K562 (cell line): ENCODE measurements at regions not wholly inside any gene's neighbourhood (a gene's known extent, or its start where the extent isn't known, plus 50 kb on each side); places are given as distances from the start of the nearest gene placed in this dataset.

Source experiments
- ATAC-seq: fragments of 200-7000 bp; cut with Tn5 transposase; 3 replicates; pipeline ENCODE4 v1.9.1; 2020; ENCODE audit warnings: moderate library complexity
- BruUV-seq: library from RNA; stranded (reverse); fragments of 400-500 nt; replicated peaks from 2 replicates; lab custom pipeline; 2021; lab: Mats Ljungman, UMichigan
- CTCF ChIA-PET: fragments of 300-600 bp; formaldehyde crosslinking; extraction: SDS; loops from one replicate; lab custom pipeline; 2021; ENCODE audit warnings: low intra/inter-chr PET ratio; lab: Yijun Ruan, JAX
- POLR2A ChIA-PET: fragments of 300-600, 350-650 bp; sonication (Branson Sonifier 250); formaldehyde crosslinking; extraction: SDS; loops from one replicate; lab custom pipeline; 2021; ENCODE audit warnings: antibody characterized with exemption, inconsistent platforms; lab: Yijun Ruan, JAX
- DNase-seq, 4 experiments: peaks; one replicate each; pipeline versions ENCODE4 v3.0.0 to v3.0.0-alpha.2; 2011 to 2018; ENCODE audit warnings: low spot score in 3 of 4, mixed read lengths in 3 of 4; ENCODE audit errors: extremely low read depth in 1 of 4
- FAIRE-seq: peaks from 2 replicates; lab custom pipeline; 2011; peaks lifted over from hg19 to GRCh38; lab: Jason Lieb, UNC
- H2AFZ ChIP-seq: 2 replicates; pipeline ENCODE4 v1.6.0; 2011; ENCODE audit warnings: low read depth, low read length, control low read depth, inconsistent platforms
- H3K27ac ChIP-seq: fragments of 200-600 bp; 3 replicates; pipeline ENCODE4 v1.8.0; 2011; ENCODE audit warnings: low read depth, mild to moderate bottlenecking, control low read depth, inconsistent platforms, low read length, moderate library complexity, mixed read lengths; ENCODE audit errors: extremely low read depth
- H3K27me3 ChIP-seq, 2 experiments: fragments of 300-600 bp in 1 of 2; 2 replicates in 1 of 2; 3 replicates in 1 of 2; pipeline versions ENCODE4 v1.6.0 to v1.8.0; 2011; ENCODE audit warnings: inconsistent platforms in 2 of 2, low read length in 2 of 2, mild to moderate bottlenecking in 1 of 2, mixed read lengths in 1 of 2, moderate library complexity in 1 of 2; ENCODE audit not compliant: control insufficient read depth in 2 of 2, insufficient read depth in 2 of 2
- H3K36me3 ChIP-seq: fragments of 300-600 bp; 3 replicates; pipeline ENCODE4 v1.8.0; 2011; ENCODE audit warnings: mild to moderate bottlenecking, low read length, inconsistent platforms; ENCODE audit not compliant: control insufficient read depth, insufficient read depth
- H3K4me1 ChIP-seq, 2 experiments: fragments of 200-600 bp in 1 of 2; replicated peaks in 1 of 2; 2 replicates in 1 of 2; 3 replicates in 1 of 2; pipeline versions ENCODE4 v1.5.1 to v1.8.0; 2011; ENCODE audit warnings: inconsistent platforms in 2 of 2, low read length in 2 of 2, mild to moderate bottlenecking in 1 of 2, mixed read lengths in 1 of 2, moderate library complexity in 1 of 2; ENCODE audit not compliant: control insufficient read depth in 2 of 2, insufficient read depth in 2 of 2
- H3K4me2 ChIP-seq: 2 replicates; pipeline ENCODE4 v1.6.1; 2011; ENCODE audit warnings: low read length, control low read depth, inconsistent platforms, mixed read lengths; ENCODE audit not compliant: insufficient read depth
- H3K4me3 ChIP-seq: fragments of 200-600 bp; sonication (generic), shearing (Covaris generic); 2 replicates; pipeline ENCODE4 v1.5.1; 2016; ENCODE audit warnings: control low read depth, inconsistent platforms
- H3K79me2 ChIP-seq: fragments of 200-600 bp; 3 replicates; pipeline ENCODE4 v1.8.0; 2011; ENCODE audit warnings: low read length, inconsistent platforms; ENCODE audit not compliant: control insufficient read depth, insufficient read depth
- H3K9ac ChIP-seq, 2 experiments: 2 replicates each; pipeline versions ENCODE4 v1.6.0 to v1.6.1; 2011; ENCODE audit warnings: low read depth in 2 of 2, low read length in 2 of 2, control low read depth in 1 of 2, inconsistent platforms in 1 of 2, mild to moderate bottlenecking in 1 of 2, mixed read lengths in 1 of 2; ENCODE audit not compliant: insufficient read depth in 1 of 2
- H3K9me1 ChIP-seq: one replicate; pipeline ENCODE4 v1.6.0; 2011; ENCODE audit warnings: inconsistent platforms, mild to moderate bottlenecking, low read length, moderate library complexity; ENCODE audit not compliant: control insufficient read depth, insufficient read depth
- H3K9me3 ChIP-seq: replicated peaks from 2 replicates; pipeline ENCODE4 v1.5.1; 2011; ENCODE audit warnings: low read depth, low read length, inconsistent platforms; ENCODE audit not compliant: control insufficient read depth, insufficient read depth
- H4K20me1 ChIP-seq: replicated peaks from 2 replicates; pipeline ENCODE4 v1.6.1; 2011; ENCODE audit warnings: low read length, inconsistent platforms, mixed read lengths; ENCODE audit not compliant: control insufficient read depth, insufficient read depth
- BRF1 ChIP-seq: IDR thresholded peaks from 3 replicates; pipeline ENCODE4 v1.6.1; 2011; ENCODE audit warnings: borderline replicate concordance, mild to moderate bottlenecking; ENCODE audit not compliant: insufficient read length; ENCODE audit errors: extremely low read depth
- CEBPG ChIP-seq, 3 experiments: fragments of 200-800 bp in 1 of 3; sonication (Bioruptor generic) in 1 of 3; sonication (generic) in 1 of 3; formaldehyde crosslinking in 1 of 3; IDR thresholded peaks in 2 of 3; conservative IDR thresholded peaks in 1 of 3; 2 replicates each; pipeline versions ENCODE4 v1.6.1 to v1.8.0; 2016 to 2022; ENCODE audit warnings: missing compliant biosample characterization in 2 of 3, missing genetic modification characterization in 2 of 3, mild to moderate bottlenecking in 1 of 3, missing genetic modification reagents in 1 of 3
- CXXC5 ChIP-seq: fragments of 250-450 bp; sonication (Bioruptor Pico); IDR thresholded peaks from 2 replicates; pipeline ENCODE4 v1.8.0; 2022; ENCODE audit warnings: inconsistent platforms, mild to moderate bottlenecking, moderate library complexity
- FOXA1 ChIP-seq: fragments of 450-650 bp; IDR thresholded peaks from 2 replicates; pipeline ENCODE4 v1.6.1; 2016; ENCODE audit warnings: mild to moderate bottlenecking, borderline replicate concordance
- IRF2 ChIP-seq: sonication (generic); formaldehyde crosslinking; IDR thresholded peaks from 2 replicates; pipeline ENCODE4 v1.8.1; 2022; ENCODE audit warnings: mild to moderate bottlenecking, missing genetic modification reagents
- PHF20 ChIP-seq: fragments of 450-650 bp; IDR thresholded peaks from 2 replicates; pipeline ENCODE4 v1.6.1; 2018; ENCODE audit not compliant: partially characterized antibody
- TCF7 ChIP-seq: sonication (generic); IDR thresholded peaks from 2 replicates; pipeline ENCODE4 v1.6.1; 2016; ENCODE audit warnings: antibody characterized with exemption, borderline replicate concordance
- WGBS: fragments of 100-300 bp; shearing (Covaris generic); methylation state at CpG from one replicate; pipeline ENCODE4 v1.1.6; 2016; ENCODE audit warnings: low coverage, mixed read lengths; ENCODE audit not compliant: insufficient coverage; ENCODE audit errors: missing lambda C conversion rate; 5-methylcytosine and 5-hydroxymethylcytosine counted together
- in situ Hi-C: fragments of 300-500 bp; cut with MboI; formaldehyde crosslinking; loops from 4 replicates; pipeline ENCODE4 v1.15.0; 2018; ENCODE audit warnings: inconsistent platforms, mixed read lengths
- intact Hi-C: fragments of 100-400 bp; cut with micrococcal nuclease; formaldehyde crosslinking; loops from 2 replicates; pipeline ENCODE4 v1.14.2; 2022
- TF ChIP-seq, protein P1 (sequence below): sonication (generic); formaldehyde crosslinking; IDR thresholded peaks from 2 replicates; pipeline ENCODE4 v1.8.1; 2023; ENCODE audit warnings: missing genetic modification reagents, mild to moderate bottlenecking, borderline replicate concordance
- TF ChIP-seq, protein P2 (sequence below): fragments of 250-450 bp; sonication (Bioruptor Pico); IDR thresholded peaks from 2 replicates; pipeline ENCODE4 v1.6.1; 2021; ENCODE audit warnings: mild to moderate bottlenecking

DNA sequence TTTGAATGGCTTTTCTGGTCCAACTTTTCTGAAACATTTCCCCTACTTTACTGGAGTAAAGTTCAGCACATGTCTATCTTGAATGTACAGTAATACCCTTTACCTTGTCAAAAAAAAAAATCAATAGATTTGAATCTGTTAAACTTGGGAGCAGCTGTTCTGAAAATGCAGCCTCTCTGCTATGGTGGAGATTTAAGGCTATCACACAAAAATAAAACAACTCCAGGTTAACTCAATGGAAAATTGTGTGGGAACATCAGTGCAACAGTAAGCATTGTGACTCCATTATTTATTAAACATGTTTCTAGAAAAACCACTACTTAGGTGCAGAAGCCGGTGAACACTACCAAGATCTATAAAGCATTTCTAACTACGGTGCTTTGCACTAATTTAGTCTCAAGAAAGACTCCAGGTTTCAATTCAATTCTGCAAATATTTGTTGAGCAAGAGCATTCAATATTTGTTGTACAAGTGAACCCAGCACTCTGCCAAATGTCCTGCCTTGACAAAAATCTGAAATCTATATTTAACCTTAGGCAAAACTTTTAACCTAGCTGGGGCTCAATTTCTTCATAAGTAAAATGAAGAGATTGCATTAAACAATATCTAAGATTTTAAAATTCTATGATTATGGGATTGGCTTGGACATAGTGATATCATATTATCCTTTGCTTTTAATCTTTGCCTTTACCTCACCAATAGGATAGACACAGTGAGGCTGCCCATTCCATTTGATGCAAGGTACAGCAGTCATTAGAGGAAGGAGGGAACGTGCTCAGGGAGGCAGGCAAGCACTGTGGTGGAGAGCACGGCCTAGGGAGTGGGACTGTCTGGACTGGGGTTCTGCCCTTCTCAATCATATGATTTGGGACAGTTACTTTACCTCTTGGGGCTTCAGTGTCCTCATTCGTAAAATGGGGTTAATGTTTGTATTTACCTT lies 155.2 kb downstream of the KITLG start:
- Histone ChIP-seq H3K79me2 (no peaks in the 10 kb centered on the region), H3K9me3 (no peaks in the 10 kb centered on the region), H2AFZ (no peak overlapping the region), H3K27ac (no peak overlapping the region), H4K20me1 (no peaks in the 10 kb centered on the region), H3K9ac (no peak overlapping the region), H3K4me3 (no peak overlapping the region), H3K27me3 (no peaks in the 10 kb centered on the region), H3K4me2 (no peak overlapping the region), H3K9me1 (no peaks in the 10 kb centered on the region), H3K4me1 (no peaks in the 10 kb centered on the region), H3K36me3 (no peaks in the 10 kb centered on the region)
- CTCF ChIA-PET: no interaction called here
- DNase-seq (no peak), ATAC-seq (no peak), FAIRE-seq (no peak)
- 9% methylated on average over 5 of the region's 5 CpGs for WGBS
- in situ Hi-C loops: no loop called here
- intact Hi-C loops: no loop called here
- TF ChIP-seq TCF7: no peak
- TF ChIP-seq CXXC5 (CRISPR knock-in tag): no peak
- TF ChIP-seq CEBPG (CRISPR knock-in tag; IDR thresholded peaks at IDR 0.05): no peak
- TF ChIP-seq CEBPG (tag; conservative IDR thresholded peaks at IDR 0.05 in 1 of 2, IDR thresholded peaks at IDR 0.05 in 1 of 2): no peak
- no peak for TF ChIP-seq PHF20
- TF ChIP-seq FOXA1: no peak
- TF ChIP-seq, protein P1, sequence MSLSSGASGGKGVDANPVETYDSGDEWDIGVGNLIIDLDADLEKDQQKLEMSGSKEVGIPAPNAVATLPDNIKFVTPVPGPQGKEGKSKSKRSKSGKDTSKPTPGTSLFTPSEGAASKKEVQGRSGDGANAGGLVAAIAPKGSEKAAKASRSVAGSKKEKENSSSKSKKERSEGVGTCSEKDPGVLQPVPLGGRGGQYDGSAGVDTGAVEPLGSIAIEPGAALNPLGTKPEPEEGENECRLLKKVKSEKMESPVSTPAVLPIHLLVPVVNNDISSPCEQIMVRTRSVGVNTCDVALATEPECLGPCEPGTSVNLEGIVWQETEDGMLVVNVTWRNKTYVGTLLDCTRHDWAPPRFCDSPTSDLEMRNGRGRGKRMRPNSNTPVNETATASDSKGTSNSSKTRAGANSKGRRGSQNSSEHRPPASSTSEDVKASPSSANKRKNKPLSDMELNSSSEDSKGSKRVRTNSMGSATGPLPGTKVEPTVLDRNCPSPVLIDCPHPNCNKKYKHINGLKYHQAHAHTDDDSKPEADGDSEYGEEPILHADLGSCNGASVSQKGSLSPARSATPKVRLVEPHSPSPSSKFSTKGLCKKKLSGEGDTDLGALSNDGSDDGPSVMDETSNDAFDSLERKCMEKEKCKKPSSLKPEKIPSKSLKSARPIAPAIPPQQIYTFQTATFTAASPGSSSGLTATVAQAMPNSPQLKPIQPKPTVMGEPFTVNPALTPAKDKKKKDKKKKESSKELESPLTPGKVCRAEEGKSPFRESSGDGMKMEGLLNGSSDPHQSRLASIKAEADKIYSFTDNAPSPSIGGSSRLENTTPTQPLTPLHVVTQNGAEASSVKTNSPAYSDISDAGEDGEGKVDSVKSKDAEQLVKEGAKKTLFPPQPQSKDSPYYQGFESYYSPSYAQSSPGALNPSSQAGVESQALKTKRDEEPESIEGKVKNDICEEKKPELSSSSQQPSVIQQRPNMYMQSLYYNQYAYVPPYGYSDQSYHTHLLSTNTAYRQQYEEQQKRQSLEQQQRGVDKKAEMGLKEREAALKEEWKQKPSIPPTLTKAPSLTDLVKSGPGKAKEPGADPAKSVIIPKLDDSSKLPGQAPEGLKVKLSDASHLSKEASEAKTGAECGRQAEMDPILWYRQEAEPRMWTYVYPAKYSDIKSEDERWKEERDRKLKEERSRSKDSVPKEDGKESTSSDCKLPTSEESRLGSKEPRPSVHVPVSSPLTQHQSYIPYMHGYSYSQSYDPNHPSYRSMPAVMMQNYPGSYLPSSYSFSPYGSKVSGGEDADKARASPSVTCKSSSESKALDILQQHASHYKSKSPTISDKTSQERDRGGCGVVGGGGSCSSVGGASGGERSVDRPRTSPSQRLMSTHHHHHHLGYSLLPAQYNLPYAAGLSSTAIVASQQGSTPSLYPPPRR (CRISPR knock-in tag): no peak
- TF ChIP-seq, protein P2, sequence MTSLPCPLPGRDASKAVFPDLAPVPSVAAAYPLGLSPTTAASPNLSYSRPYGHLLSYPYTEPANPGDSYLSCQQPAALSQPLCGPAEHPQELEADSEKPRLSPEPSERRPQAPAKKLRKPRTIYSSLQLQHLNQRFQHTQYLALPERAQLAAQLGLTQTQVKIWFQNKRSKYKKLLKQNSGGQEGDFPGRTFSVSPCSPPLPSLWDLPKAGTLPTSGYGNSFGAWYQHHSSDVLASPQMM (CRISPR knock-in tag): no peak
- no peak for TF ChIP-seq BRF1
- TF ChIP-seq IRF2: no peak
- POLR2A ChIA-PET: no interaction called here
- no TSS peak for BruUV-seq
